Fibroblast of skin of scalp (primary cell): ENCODE measurements at regions not wholly inside any gene's neighbourhood (a gene's known extent, or its start where the extent isn't known, plus 50 kb on each side); places are given as distances from the start of the nearest gene placed in this dataset.
"Not testable (repeated sequence)": the region's sequence is repeated elsewhere in the genome, so short reads cannot be mapped to it uniquely, and the experiment has no call there.

Experiments
- DNase-seq: peaks from one replicate; pipeline ENCODE4 v3.0.0-alpha.2; 2013

DNA sequence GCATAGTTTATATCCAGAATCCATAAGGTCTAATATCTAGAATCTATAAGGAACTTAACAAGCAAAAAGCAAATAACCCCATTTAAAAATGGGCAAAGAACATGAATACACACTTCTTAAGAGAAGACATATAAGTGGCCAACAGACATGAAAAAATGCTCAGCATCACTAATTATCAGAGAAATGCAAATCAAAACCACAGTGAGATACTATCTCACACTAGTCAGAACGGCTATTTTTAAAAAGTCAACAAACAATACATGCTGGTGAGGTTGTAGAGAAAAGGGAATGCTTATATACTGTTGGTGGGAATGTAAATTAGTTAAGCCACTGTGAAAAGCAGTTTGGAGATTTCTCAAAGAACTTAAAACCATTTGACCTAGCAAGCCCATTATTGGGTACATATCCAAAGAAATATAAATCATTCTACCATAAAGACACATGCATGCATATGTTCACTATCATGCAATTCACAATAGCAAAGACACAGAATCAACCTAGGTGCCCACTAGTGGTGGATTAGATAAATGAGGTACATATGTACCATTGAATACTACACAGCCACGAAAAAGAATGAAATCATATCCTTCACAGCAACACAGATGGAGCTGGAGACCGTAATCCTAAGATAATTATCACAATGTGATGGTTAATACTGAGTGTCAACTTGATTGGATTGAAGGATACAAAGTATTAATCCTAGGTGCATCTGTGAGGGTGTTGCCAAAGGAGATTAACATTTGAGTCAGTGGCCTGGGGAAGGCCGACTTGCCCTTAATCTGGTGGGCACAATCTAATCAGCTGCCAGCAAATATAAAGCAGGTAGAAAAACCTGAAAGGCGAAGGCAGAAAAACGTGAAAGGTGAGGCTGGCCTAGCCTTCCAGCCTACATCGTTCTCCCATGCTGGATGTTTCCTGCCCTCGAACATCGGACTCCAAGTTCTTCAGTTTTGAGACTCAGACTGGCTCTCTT, 397.2 kb downstream of the NKX6-1 start:
- DNase-seq, result not testable (repeated sequence)

DNA sequence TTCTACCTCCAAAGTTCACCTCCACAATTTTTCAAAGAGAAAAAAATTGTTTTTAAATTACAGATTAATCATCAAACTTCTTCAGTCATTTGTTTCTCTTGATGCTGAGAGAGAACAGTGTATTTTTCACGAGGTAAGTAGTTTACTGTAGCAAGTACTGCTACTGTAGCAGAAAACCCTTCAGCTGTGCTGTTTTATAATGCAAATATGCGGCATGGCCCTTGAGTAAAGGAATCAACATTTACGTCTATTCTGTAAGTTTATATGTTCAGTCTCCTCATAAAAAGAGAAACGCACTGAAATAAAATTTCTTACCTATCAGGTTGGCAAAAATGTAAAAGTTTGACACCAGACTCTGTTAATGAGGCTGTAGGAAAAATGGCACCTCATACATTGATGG, 399.0 kb downstream of the NKX6-1 start:
- DNase-seq, result no peak

DNA sequence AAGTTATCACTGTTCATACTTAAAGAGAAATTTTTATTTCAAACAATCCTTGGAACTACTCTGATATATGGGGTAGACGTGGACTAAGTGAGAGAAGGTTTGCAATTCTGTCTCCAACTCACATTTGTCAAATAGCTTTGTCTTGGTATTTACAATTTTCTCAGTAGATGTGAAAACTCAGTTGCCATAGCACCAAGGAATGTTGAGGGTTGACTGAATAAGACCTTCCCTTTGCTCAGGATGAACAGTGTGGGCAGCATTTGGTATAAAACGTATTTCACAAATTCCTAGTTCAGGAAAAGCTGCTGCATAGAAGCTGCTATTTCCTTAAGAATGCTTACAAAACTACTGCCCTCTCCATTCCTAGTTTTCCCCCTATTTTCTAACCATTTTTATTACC, 399.5 kb downstream of the NKX6-1 start:
- DNase-seq, result peak; percentile 0

- DNase-seq, result no peak
These were observed 407.8 kb downstream of the NKX6-1 start for GRCh38 chr4:84091266-84091665.

DNA sequence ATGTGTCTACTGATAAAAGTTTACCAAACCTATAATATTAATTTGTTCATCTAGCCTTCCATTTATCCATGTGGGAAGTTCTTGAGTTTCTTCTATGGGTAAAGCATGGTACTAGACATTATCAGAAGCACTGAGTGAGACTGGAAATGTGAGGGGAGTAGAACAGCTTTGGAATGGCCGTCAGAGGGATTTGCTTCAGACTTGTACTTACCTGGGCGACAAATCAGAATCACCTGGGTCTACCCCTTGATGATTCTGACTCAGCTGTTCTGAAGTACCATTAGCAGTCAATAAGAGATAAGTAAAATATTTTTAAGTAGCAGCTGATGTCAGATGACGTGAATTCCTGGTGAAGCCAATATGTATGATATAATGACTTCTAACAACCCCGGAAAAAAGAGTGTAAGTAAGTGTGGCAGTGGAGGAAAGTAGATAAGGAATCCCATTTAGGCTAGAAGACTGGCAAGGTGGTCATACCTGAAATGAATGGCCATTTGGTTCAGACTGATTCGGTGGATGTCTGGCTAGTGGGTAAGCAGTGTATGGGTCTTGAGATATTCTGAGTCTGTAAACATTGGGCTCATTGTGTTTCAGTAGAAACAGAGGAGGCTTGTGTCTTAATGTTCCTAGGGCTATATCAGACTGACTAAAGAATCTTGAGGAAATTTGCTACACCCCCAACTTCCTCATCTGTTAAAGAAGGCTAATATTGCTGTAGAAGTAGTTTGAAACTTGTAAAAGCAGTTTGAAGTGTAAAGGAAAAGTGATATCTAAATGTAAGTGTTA, 409.2 kb downstream of the NKX6-1 start:
- no peak for DNase-seq

DNA sequence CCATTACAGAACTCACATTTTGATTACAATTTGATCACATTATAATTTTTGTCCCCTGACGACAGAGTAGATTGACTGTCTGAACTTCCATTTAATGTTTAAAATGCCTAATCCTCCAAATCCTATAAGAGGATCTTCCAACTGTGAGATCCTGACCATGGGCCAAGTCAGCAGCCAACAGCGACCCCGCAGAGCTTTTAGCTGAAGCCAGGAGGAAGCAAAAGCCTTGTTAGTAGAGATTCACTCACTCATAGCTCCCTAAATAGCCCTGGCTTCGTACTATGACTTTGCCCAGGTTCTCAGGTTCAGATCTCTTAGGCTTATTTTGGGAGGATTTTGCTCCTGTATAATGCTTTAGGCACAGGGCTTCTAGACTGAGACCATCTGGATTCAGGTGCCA, 413.1 kb downstream of the NKX6-1 start:
- DNase-seq, result no peak

- DNase-seq, result no peak
These were observed 428.8 kb downstream of the NKX6-1 start for GRCh38 chr4:84070289-84070688.

- no peak for DNase-seq
These were observed 435.5 kb downstream of the NKX6-1 start for GRCh38 chr4:84063619-84064018.

DNA sequence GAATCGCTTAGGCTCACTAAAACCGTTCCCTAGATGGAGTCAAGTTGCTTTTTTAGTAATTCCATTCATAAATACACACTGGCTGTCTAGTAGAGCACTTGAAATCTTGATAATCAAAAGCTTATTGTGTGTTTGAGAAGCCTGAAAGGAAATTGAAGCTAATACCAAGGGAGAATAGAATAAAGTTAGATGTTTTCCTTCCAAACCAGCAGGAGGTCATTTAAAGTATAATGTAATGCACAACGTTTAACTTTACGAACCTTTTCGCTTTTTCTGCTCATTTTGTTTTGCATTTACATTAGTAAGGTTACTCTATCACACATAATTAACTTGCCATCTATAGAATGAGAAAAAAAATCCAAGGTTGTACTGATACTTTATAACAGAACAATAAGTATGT, 440.9 kb downstream of the NKX6-1 start:
- DNase-seq, result no peak

GRCh38 chr4:84051639-84052038, 447.5 kb downstream of the NKX6-1 start:
- DNase-seq, result no peak

DNA sequence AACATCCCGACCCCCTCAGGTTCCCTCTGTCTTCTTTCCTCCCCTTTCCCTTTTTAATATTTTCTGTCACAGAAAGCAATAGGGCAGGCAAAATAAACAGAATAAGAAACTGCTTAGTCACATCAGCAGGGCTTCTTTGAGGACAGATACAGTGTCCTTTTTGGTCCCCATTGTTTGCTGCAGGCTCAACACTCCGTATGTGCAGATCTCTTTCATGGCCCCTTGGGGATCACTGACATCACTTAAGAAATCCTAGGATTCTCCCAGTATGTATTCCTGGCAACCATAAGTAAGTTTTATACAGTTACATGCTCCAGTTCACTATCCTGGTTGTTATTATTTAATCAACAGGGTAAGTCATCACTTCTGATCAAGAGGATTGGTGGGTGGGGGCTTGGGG, 448.0 kb downstream of the NKX6-1 start:
- no peak for DNase-seq

- no peak for DNase-seq
These were observed 449.1 kb downstream of the NKX6-1 start for GRCh38 chr4:84050015-84050414.

DNA sequence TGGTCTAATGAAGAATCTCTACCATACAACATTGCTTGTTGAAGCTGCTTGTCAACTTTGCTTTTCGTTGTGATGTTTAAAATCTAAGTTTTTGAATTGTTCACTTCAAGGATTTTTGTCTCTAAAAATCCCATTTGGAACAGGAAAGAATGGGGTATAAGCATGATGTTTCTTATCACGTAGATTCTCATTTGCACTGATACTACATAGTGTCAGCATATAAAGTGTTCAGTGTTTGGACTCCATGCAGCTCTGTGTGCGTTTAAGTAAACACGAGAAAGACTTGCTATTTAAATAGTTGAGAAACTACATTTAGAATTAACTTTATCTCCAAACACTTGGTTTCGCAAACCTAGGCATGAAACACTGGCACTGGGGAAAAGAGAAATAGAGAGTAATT, 452.5 kb downstream of the NKX6-1 start:
- DNase-seq, result no peak

- DNase-seq, result no peak
These were observed 457.7 kb downstream of the NKX6-1 start for GRCh38 chr4:84041426-84041825.

DNA sequence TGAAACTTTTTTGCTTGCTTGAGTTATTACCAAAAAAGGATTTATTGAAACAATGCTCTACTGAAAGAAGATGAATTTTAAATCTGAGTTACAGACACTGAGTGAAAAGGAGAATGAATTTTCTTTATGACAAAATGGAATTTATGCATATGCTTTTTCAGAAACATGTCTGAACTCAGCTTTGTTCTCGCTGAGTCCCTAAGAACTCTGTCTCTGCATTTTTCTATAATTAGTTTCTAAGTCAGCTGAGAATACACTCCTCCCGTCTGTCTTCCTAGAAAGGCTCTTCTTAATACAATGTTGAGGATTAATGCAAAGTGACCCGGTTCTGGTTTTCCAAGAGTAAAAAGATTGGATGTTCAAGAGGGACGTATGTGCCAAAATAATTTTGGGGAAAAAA, 463.5 kb downstream of the NKX6-1 start:
- no peak for DNase-seq

- DNase-seq, result no peak
These were observed 466.7 kb downstream of the NKX6-1 start for GRCh38 chr4:84032372-84032771.

- no peak for DNase-seq
These were observed 467.7 kb downstream of the NKX6-1 start for GRCh38 chr4:84031401-84031800.

DNA sequence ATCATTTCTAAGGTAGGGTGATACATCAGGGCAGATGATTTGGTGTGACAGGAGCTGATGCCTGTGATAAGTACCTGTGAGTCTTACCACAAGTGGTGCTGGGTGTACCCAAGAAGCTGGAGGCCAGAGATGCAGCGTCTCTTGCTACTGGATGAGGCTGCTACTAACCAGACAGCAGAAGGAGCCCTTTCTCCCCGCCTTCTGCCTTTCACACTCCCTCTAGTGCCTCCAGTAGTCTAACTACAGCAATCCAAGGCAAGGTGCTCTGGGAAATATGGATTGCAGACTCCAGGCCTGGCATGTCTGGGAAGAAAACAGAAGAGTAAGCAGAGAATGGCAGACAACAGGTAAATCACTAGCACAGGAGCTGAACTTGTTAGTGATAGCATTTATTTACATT, 470.8 kb downstream of the NKX6-1 start:
- no peak for DNase-seq

DNA sequence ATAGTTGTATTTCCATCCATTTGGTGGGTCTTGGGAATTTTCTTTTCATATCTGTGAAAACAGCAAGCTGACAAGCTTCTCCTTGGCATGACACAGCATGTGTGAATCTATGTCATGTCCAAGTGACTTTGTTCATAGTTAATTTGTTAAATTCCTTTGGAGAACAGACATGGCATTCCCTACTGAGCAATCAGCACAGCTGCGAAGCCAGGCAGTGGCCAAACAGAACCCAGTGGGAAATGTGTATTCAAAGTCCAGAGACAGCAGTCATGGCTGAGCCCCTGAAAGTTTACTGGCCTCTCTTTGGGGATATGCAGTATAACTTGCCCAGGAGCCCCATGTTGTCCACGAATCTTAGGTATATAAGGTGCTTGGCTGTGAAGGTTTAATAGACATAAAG, 474.7 kb downstream of the NKX6-1 start:
- no peak for DNase-seq

DNA sequence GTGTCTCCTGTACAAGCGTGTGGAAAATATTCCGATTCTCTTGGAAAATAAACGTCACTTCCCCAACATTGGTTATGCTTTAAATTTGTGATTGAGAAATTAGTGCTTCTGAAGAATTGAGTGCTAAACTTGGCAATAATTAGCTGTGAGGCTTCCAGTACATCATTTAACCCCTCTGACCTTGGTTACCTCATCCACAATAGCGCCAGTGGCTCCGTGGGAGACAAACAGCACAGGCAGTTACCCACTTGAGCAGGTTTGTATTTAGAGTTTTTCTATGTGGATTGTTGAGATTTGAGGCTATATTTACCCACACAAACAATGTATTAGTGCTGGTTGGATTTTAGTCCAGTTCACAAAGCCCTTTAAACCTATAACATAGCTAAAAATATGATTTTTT, 476.5 kb downstream of the NKX6-1 start:
- DNase-seq, result no peak

DNA sequence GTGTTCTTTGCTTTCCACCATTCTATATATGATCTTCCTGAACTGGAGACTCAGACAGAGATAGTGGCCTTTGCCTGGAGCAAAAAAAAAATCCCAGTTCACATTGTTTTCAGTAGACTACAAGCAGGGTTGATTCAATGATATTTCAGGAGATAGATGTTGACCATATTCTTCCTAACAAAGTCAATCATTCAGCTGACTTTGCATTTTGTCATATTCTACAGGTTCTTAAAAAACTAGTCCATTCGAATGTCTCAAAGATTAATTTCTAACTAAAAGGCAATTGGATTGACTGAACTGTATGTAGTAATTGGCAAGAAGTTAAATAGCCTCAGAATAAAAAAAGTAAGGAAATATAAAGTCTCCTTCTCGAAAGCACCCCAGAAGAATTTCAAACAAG, 479.5 kb downstream of the NKX6-1 start:
- DNase-seq, result no peak

DNA sequence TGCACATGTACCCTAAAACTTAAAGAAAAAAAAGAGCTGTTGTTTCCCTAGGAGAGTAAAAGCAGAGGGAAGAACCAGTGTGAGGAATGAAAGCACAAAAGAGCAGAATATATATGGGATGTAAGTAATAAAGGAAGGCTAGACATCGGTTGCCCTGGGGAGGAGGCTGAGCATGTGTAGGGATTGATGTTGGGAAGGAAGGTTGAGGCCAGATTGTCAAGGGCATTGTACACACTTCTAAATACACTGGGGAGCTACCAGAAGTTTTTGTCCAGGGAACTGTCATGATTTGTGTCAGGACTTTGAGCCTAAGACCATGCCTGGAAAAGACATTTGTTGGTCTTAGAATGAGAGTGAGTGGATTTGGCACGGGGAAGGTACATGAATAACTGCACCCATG, 467.1 kb downstream of the GPAT3 start:
- DNase-seq, result no peak

GRCh38 chr4:84001876-84002569, 466.1 kb downstream of the GPAT3 start:
- DNase-seq, result no peak
